ENCODE measurements at regions not wholly inside any gene's neighbourhood (a gene's known extent, or its start where the extent isn't known, plus 50 kb on each side); places are given as distances from the start of the nearest gene placed in this dataset.

- DNase-seq: no peak
These were observed 604.6 kb downstream of the PCDH7 start for GRCh38 chr4:31324814-31325213.

DNA sequence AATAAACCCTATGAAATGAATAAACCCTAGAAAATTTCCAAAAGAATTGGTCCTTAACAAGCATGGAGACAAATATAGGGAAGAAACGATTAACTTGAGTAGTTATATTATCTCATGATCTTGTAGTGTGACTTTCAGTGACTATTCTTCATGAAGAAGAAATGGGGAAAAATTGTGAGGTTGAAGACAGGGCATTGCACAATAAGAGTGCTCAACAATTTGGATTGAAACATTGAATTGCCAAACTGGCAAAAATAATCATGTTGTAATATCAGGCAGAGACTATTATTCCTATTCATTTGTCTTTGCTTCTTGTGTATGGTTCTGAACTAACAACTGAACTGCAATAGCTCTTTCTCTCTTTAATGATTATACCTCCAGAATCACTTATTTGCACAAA is 605.1 kb downstream of the PCDH7 start:
- DNase-seq: no peak

DNA sequence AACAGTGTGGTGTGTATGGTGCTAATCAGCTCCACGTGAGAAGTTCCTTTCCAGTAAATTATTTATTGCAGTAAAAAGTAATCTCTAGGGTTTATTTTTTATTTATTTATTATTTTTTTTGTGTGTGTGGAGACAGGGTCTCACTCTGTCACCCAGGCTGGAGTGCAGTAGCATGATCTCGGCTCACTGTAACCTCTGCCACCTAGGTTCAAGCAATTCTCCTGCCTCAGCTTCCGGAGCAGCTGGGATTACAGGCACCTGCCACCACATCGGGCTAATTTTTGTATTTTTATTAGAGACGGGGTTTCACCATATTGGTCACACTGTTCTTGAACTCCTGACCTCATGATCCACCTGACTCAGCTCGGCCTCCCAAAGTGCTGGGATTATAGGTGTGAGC is 606.9 kb downstream of the PCDH7 start:
- no peak for DNase-seq

DNA sequence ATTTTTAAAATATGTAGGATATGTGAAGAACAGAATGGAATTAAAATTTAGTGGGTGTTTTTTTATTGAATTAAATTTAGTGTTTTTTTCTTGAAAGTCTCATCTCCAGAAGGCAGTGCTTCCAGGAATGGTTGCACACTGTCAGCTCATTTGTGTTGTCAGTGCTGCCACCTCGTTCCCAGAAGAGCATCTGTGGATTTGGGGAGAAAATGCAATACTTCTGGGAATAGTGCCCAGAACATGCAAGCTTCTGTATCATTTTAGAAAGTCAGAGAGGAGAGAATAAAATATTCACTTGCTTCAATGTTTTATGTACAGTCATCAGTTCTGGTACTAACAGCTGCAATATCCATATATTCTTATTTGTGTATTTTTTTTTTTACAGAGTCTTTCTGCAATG is 608.8 kb downstream of the PCDH7 start:
- DNase-seq: no peak

DNA sequence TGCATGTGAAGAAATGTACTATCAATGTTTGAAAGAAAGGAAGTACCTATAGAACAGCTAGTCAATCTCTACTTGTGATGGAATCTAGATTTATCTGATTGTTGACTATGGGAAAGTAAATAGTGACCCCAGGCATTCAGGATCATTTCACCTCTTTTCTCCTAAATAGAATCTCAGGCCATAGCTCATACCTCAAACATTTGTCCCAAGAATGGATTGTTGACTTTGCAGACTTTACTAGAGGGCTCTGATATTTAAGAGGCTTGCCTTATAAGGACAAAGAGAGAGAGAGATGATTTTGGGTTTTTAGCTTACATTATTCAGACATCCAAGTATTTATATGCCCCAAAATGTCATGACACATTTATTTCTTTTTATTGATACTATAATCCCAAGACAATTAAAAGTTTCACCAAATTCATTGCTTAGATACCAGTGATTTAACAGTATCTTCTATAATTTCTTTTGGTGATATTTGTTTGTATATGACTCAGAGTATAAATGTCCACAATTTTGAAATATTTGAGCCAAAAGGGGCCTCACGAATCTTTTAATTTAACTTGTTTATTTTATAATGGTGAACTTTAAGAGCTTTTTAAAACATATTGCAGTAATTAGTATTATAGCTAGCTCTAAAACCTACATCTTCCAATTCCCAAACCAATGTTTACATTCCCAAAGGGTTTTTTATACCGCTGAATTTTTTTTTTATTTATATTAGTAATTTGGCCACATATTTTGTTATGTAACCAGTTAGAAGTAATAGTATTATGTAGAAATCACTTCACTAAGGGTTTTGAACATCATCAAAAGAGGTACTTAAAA is 614.1 kb downstream of the PCDH7 start:
- DNase-seq: no peak

- DNase-seq: no peak
These were observed 617.8 kb downstream of the PCDH7 start for GRCh38 chr4:31338000-31338399.

- DNase-seq: no peak
These were observed 621.6 kb downstream of the PCDH7 start for GRCh38 chr4:31341601-31342359.

- DNase-seq: no peak
These were observed 622.9 kb downstream of the PCDH7 start for GRCh38 chr4:31343061-31343460.

DNA sequence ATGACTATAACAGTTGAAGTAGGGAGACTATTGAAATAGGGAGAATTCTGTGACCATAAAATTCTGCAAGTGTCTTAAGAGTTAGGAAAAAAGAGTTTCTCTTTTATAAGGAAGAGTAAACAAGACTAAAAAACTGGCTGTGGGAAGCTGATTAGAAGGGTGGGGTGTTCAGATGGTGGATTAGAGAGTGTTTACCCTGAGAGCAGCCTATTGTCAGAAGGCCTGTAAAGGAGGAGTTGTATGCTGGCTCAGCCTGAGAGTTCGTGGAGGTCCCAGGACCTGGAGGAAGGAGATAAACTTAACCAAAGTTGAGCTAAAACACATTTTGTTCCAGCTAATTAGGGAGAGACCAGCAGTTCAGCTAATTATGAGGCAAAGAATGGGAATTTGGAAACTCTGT is 629.7 kb downstream of the PCDH7 start:
- no peak for DNase-seq

- DNase-seq: no peak
These were observed 631.5 kb downstream of the PCDH7 start for GRCh38 chr4:31351695-31352094.

GRCh38 chr4:31356839-31357238 is 636.7 kb downstream of the PCDH7 start:
- DNase-seq: no peak

- DNase-seq: no peak
These were observed 640.6 kb downstream of the PCDH7 start for GRCh38 chr4:31360786-31361185.

GRCh38 chr4:31362756-31363155 is 642.6 kb downstream of the PCDH7 start:
- DNase-seq: no peak

DNA sequence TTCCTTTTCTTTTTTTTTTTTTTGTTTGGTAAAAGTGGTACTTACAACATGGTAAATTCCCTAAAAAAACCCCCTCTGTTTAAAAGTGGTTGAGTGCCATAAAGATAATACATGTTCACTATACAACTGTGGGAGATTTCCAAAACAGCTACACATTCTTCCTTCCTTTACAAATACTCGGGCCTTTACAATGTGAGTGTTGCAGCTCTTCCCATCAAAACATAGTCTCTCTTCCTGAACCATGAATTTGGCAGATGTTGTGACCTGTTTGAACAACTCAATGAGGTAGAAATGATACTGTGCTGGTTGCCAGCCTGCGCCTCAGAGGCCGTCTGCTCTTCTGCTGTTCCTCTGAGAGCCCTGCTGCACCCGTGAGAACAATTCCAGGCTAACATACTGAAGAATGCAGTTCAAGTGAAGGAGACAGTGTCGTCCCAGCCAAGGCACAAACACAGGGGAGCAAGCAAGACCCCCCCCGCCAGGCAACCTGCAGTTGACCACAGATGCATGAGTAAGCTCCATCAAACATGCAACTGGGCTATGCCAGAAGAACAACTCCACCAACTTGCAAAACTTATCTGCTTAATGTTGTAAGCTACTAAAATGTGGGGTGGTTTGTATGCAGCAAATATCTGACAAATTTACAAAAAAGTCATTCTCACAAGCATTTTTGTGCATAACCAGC is 645.0 kb downstream of the PCDH7 start:
- no peak for DNase-seq

DNA sequence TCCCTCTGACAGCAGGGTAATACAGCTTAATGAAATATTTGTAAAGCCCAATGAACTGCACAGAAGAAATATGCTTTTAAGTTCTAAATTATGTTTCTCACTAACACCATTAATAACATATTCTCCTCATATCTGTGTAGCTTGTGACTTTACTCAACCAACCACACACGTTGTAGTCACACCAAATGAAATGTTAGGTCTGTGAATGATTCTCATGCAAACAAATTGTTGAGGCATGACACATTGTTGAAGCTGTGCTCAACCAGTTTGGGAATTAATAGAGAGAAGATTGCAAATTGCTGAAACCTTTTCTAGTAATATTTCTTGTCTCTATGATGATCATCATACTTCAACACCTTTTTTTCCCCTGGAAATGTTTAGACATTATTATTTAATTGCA is 645.9 kb downstream of the PCDH7 start:
- DNase-seq: no peak

GRCh38 chr4:31370866-31371465 is 650.8 kb downstream of the PCDH7 start:
- peak; percentile 39 to 50 (median 41) for DNase-seq

DNA sequence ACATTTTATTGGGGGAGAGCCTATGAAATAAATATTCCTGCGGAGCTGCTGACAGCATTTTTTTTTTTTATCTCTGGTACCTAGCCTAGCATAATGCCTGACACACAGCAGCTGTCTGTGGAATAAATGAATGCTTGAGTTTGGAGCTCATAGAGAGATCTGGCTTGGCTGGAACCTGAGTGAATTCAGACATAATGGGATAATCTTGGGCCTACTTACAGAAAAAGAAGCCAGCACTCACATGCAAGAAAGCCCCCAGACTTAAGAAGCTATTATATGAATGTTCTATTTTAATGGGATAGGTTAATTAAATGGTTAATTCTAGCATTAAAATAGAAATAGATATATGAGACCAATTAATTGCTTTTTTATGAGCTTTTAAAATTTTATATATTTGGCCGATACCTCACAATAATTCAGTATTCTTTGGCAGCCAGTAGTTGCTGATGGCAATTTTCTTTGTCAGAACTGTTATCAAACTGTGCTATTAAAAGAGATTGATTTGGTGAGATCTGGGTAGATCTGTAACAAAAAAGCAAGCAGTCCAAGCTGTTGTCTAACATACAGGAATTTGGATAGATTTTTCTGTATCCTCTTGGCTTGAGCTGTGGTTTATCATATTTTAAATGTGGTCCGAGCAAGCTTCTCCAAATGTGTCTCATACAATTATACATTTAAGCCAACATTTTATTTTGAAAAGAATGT is 654.2 kb downstream of the PCDH7 start:
- no peak for DNase-seq

- DNase-seq: no peak
These were observed 655.8 kb downstream of the PCDH7 start for GRCh38 chr4:31375936-31376335.

- DNase-seq: no peak
These were observed 659.2 kb downstream of the PCDH7 start for GRCh38 chr4:31379364-31379763.

- no peak for DNase-seq
These were observed 663.6 kb downstream of the PCDH7 start for GRCh38 chr4:31383767-31384166.

- no peak for DNase-seq
These were observed 670.7 kb downstream of the PCDH7 start for GRCh38 chr4:31390849-31391248.

DNA sequence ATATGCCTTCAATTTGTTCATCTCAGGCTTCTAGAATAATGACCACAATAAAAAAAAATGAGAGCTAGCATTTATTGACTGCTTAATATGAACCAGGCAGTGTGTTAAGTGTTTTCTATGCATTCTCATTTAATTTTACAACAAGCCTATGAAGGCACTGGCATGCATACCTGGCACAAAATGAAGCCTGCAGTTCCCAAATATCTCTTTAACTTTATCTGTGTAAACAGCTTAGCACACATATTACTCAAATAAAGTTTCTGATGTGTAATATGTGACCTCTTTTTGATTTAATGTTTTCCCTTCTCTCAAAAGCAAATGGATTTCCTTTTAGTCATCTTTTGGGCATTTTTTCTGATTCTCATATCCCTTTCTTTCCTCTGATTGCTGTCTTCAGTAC is 671.8 kb downstream of the PCDH7 start:
- no peak for DNase-seq

GRCh38 chr4:31392923-31393322 is 672.8 kb downstream of the PCDH7 start:
- no peak for DNase-seq

Measured in suppressor macrophage treated with lipopolysaccharide for 1 hour (primary cell).